Chondrocyte (in vitro differentiated cells): ENCODE measurements at regions not wholly inside any gene's neighbourhood (a gene's known extent, or its start where the extent isn't known, plus 50 kb on each side); places are given as distances from the start of the nearest gene placed in this dataset.

Experiments used
- DNase-seq: peaks from one replicate; pipeline ENCODE4 v3.0.0; 2021; ENCODE audit warnings: mixed read lengths, low spot score
- H3K27ac Mint-ChIP-seq: one replicate; pipeline ENCODE4 v1.8.0; 2021; ENCODE audit warnings: mild to moderate bottlenecking, moderate library complexity, mixed read lengths; ENCODE audit not compliant: unreplicated experiment
- H3K27me3 Mint-ChIP-seq: 2 replicates; pipeline ENCODE4 v1.8.0; 2021; ENCODE audit warnings: low read depth, mixed read lengths
- H3K36me3 Mint-ChIP-seq: 2 replicates; pipeline ENCODE4 v1.8.0; 2021; ENCODE audit warnings: low read depth, mixed read lengths
- H3K4me1 Mint-ChIP-seq: 2 replicates; pipeline ENCODE4 v1.8.0; 2021; ENCODE audit warnings: low read depth, mild to moderate bottlenecking, mixed read lengths
- H3K4me3 Mint-ChIP-seq: one replicate; pipeline ENCODE4 v1.8.0; 2021; ENCODE audit warnings: mild to moderate bottlenecking, moderate library complexity, mixed read lengths; ENCODE audit not compliant: unreplicated experiment
- H3K9me3 Mint-ChIP-seq: 2 replicates; pipeline ENCODE4 v1.8.0; 2021; ENCODE audit warnings: low read depth, mixed read lengths
- CTCF ChIP-seq: fragments of 200-600 bp; sonication (generic); IDR thresholded peaks from 2 replicates; pipeline ENCODE4 v1.5.0; 2021; ENCODE audit warnings: antibody characterized with exemption, mild to moderate bottlenecking, moderate library complexity

GRCh38 chr4:100970414-100970813 is 376.9 kb downstream of the PPP3CA start:
- Mint-ChIP-seq H3K27ac (no peak overlapping the region), H3K4me1 (no peaks in the 10 kb centered on the region), H3K9me3 (no peaks in the 10 kb centered on the region), H3K27me3 (no peaks in the 10 kb centered on the region), H3K36me3 (peaks cover 3% of the 10 kb centered on the region), H3K4me3 (no peak overlapping the region)
- DNase-seq = no peak
- TF ChIP-seq CTCF = no peak

- no peaks in the 10 kb centered on the region for H3K27me3 Mint-ChIP-seq
- no peaks in the 10 kb centered on the region for H3K4me1 Mint-ChIP-seq
- no peak for DNase-seq
- no peak overlapping the region for H3K27ac Mint-ChIP-seq
- no peak for TF ChIP-seq CTCF
- no peaks in the 10 kb centered on the region for H3K9me3 Mint-ChIP-seq
- H3K4me3 Mint-ChIP-seq = no peak overlapping the region
- H3K36me3 Mint-ChIP-seq = peaks cover 3% of the 10 kb centered on the region
Observed at GRCh38 chr4:100969925-100970324, 377.4 kb downstream of the PPP3CA start.

GRCh38 chr4:100968046-100968445 is 379.3 kb downstream of the PPP3CA start:
- peaks cover 3% of the 10 kb centered on the region for H3K36me3 Mint-ChIP-seq
- DNase-seq = no peak
- no peaks in the 10 kb centered on the region for H3K27me3 Mint-ChIP-seq
- no peaks in the 10 kb centered on the region for H3K4me1 Mint-ChIP-seq
- no peak overlapping the region for H3K4me3 Mint-ChIP-seq
- no peak overlapping the region for H3K27ac Mint-ChIP-seq
- no peak for TF ChIP-seq CTCF
- H3K9me3 Mint-ChIP-seq = no peaks in the 10 kb centered on the region

- H3K9me3 Mint-ChIP-seq = no peaks in the 10 kb centered on the region
Observed at GRCh38 chr4:100963627-100964026, 383.7 kb downstream of the PPP3CA start.

DNA sequence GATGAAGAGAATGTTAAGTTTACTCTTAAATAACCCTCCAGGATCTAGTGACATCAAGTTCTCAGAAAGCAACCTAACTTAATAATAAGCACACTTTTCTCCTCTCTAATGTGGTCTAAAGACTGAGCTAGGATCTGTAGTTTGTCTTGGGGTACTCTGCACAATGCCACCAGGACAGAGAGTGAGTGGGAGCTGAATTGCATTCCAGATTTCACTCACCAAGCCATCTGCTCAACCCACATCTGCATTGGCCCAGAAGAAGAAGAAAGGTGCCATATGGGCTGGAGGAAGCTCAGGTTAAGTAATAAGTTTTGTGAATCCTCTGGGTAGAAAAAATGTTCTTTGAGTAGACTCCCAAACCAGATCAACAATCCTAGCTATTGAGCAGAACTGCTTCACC is 384.6 kb downstream of the PPP3CA start:
- H3K27me3 Mint-ChIP-seq = no peaks in the 10 kb centered on the region
- peaks cover 3% of the 10 kb centered on the region for H3K36me3 Mint-ChIP-seq
- H3K4me3 Mint-ChIP-seq = no peak overlapping the region
- no peak for TF ChIP-seq CTCF
- no peaks in the 10 kb centered on the region for H3K4me1 Mint-ChIP-seq
- DNase-seq = no peak
- H3K27ac Mint-ChIP-seq = no peak overlapping the region
- no peaks in the 10 kb centered on the region for H3K9me3 Mint-ChIP-seq

More at GRCh38 chr4:100963627-100964026, 383.7 kb downstream of the PPP3CA start:
- H3K36me3 Mint-ChIP-seq = peaks cover 3% of the 10 kb centered on the region
- H3K27me3 Mint-ChIP-seq = no peaks in the 10 kb centered on the region
- no peaks in the 10 kb centered on the region for H3K4me1 Mint-ChIP-seq
- H3K4me3 Mint-ChIP-seq = no peak overlapping the region
- H3K27ac Mint-ChIP-seq = no peak overlapping the region
- no peak for TF ChIP-seq CTCF
- DNase-seq = no peak
